SK-N-SH treated with all-trans-retinoic acid at 6 μM for 48 hours (cell line): ENCODE measurements at regions not wholly inside any gene's neighbourhood (a gene's known extent, or its start where the extent isn't known, plus 50 kb on each side); places are given as distances from the start of the nearest gene placed in this dataset.

Experiments
- BACH2 ChIP-seq: fragments of 250-450 bp; sonication (Bioruptor Pico); IDR thresholded peaks from 2 replicates; pipeline ENCODE4 v1.9.0; 2021; ENCODE audit warnings: mild to moderate bottlenecking, borderline replicate concordance
- CREB5 ChIP-seq: fragments of 250-450 bp; sonication (Bioruptor Pico); IDR thresholded peaks from 2 replicates; pipeline ENCODE4 v1.5.1; 2020; ENCODE audit warnings: low read depth, mild to moderate bottlenecking, moderate library complexity
- OSR1 ChIP-seq: fragments of 250-450 bp; sonication (Bioruptor Pico); IDR thresholded peaks from 2 replicates; pipeline ENCODE4 v1.8.0; 2022; ENCODE audit warnings: moderate library complexity, mild to moderate bottlenecking, inconsistent platforms
- PATZ1 ChIP-seq: fragments of 250-450 bp; sonication (Bioruptor Pico); IDR thresholded peaks from 2 replicates; pipeline ENCODE4 v1.8.0; 2020; ENCODE audit warnings: mild to moderate bottlenecking, moderate library complexity, borderline replicate concordance
- POU6F1 ChIP-seq: fragments of 250-450 bp; sonication (Bioruptor Pico); IDR thresholded peaks from 2 replicates; pipeline ENCODE4 v1.8.0; 2021; ENCODE audit warnings: low read depth, mild to moderate bottlenecking, moderate library complexity, borderline replicate concordance
- PPARA ChIP-seq: fragments of 250-450 bp; sonication (Bioruptor Pico); IDR thresholded peaks from 2 replicates; pipeline ENCODE4 v1.5.0; 2020; ENCODE audit warnings: mild to moderate bottlenecking, borderline replicate concordance
- RARB ChIP-seq: fragments of 250-450 bp; sonication (Bioruptor Pico); IDR thresholded peaks from 2 replicates; pipeline ENCODE4 v1.8.0; 2021; ENCODE audit warnings: mild to moderate bottlenecking, moderate library complexity
- SNAI2 ChIP-seq: fragments of 250-450 bp; sonication (Bioruptor Pico); IDR thresholded peaks from 2 replicates; pipeline ENCODE4 v1.5.0; 2020; ENCODE audit warnings: mild to moderate bottlenecking, moderate library complexity
- TOX ChIP-seq: fragments of 250-450 bp; sonication (Bioruptor Pico); IDR thresholded peaks from 2 replicates; pipeline ENCODE4 v1.8.0; 2021; ENCODE audit warnings: mild to moderate bottlenecking, moderate library complexity, borderline replicate concordance
- TSHZ2 ChIP-seq: fragments of 250-450 bp; sonication (Bioruptor Pico); IDR thresholded peaks from 2 replicates; pipeline ENCODE4 v1.5.0; 2020; ENCODE audit warnings: mild to moderate bottlenecking, moderate library complexity
- ZFP3 ChIP-seq: fragments of 250-450 bp; sonication (Bioruptor Pico); IDR thresholded peaks from 2 replicates; pipeline ENCODE4 v1.5.0; 2020; ENCODE audit warnings: mild to moderate bottlenecking, moderate library complexity
- ZNF8 ChIP-seq: fragments of 450-650 bp; formaldehyde crosslinking; IDR thresholded peaks from 2 replicates; pipeline ENCODE4 v1.5.0; 2020; ENCODE audit warnings: mild to moderate bottlenecking, moderate library complexity

GRCh38 chr16:16815641-16816040 is 436.7 kb downstream of the NPIPA7 start:
- TF ChIP-seq SNAI2 (no peak), OSR1 (CRISPR knock-in tag) (no peak), ZFP3 (CRISPR knock-in tag) (no peak), CREB5 (CRISPR knock-in tag) (no peak), RARB (CRISPR knock-in tag) (no peak), BACH2 (CRISPR knock-in tag) (no peak), PATZ1 (no peak), ZNF8 (CRISPR knock-in tag) (no peak), POU6F1 (CRISPR knock-in tag) (no peak), TOX (no peak), PPARA (CRISPR knock-in tag) (no peak), TSHZ2 (no peak)
